Activated CD4-positive, alpha-beta T cell treated with anti-CD3 and anti-CD28 coated beads for 48 hours (primary cell): ENCODE measurements at regions not wholly inside any gene's neighbourhood (a gene's known extent, or its start where the extent isn't known, plus 50 kb on each side); places are given as distances from the start of the nearest gene placed in this dataset.

ENCODE experiments used
- DNase-seq: peaks from one replicate; pipeline ENCODE4 v3.0.0-alpha.2; 2020

DNA sequence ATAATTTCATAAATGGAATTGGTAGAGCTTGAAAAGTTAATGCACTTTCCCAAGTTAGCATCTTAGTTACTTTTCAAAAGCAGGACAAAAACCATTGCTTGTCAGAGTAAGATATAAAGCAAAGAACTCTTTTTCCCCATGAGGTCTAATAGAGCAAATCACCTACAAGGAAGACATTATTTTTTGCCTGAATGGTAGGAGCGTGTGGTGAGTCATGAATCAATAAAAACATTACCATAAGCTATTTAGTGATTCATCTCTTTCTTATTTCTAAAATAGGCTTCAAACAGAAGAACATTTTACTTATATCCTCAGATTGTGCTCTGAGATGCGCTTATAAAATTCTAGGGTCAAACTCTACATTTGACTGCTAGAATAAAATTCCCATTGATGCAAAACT lies 109.4 kb upstream of the GPRIN3 start:
- DNase-seq: no peak

DNA sequence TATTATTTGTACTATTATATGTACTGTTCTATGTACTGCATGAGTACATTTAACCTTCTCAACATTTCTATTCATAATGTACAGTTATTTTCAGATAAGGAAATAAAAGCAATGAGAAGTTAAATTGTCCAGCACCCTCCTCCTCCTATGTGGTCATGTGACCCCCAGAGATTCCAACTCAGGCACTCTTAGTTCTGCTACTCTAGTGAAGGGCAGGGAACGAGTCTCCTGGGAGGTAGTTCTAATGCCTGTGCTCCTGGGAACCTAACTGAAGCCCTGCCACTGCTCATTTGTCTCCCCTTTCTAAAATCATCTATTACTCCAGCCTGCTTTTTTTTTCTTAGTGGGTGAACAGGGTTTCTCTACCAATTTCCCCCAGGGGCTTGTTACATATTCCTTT lies 105.9 kb upstream of the GPRIN3 start:
- DNase-seq: no peak

DNA sequence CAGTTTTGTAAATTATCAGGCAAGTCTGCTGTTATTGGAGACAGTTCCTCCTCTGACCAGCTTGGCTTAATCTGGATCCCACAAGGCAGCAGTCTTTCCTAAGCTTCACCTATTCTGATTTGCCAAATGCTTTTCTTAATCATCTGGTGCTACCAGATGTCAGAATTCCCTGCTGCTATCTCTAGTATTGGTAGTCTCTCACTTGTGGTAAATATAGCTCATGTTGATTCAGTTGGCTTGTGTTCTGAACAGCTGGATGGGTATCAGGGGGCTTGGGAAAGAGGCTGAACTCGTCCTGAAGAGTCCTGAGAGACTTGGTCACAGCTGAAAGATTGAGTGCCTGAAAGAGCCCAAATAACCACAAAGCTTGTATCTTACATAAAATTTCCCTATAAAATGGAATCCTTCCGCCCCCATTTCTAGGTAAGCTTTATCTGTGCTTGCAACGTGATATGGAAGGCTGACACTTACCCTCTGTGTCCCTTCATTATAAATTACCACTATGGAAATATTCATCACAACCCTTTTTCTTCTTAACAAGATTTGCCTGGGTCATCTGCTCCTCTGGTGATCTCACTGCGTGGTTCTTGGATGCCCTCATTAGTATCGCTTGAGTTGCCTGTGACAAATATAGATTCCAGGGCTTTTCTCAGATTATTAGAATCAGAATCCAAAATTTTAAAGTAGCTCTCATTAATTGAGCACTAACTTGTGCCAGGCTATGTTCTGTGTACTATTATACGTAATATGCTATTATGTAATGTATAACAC lies 104.1 kb upstream of the GPRIN3 start:
- DNase-seq: no peak

DNA sequence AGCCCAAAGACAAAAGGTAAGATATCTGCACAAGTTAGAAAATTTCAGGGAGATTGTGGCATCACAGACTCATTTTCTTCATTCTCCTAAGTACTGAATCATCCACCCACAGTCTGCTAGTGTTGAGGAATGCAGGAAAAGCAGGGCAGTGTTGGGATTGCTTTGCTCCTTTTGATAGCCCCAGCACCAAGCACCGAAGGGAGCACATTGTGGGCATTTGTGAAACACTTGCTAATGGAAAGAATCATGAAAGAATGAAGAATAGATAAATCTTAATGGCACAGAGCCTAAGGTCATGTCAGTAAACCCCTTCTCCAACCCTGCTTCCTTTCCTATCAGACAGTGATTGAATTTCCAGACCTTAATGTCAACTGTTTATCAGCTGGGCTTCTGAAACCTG lies 103.1 kb upstream of the GPRIN3 start:
- no peak for DNase-seq

DNA sequence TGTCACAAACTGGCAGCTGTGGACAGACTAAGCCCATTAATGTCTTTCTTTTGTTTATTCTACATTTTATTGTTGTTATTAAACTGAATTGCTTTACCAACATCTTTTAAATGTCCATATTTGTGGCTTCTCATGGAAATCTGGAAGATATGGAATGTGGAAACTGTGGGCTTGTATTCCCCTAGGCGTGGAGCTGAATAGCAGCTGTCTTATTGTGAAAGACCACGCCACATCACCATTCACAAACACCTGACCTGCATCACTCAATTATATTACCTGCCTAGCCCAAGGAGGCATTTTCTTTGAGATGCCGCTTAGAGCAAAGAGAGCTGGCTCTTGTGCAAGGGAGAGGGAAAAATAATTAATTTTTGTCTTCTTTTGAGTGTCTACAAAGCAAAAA lies 96.9 kb upstream of the GPRIN3 start:
- no peak for DNase-seq

DNA sequence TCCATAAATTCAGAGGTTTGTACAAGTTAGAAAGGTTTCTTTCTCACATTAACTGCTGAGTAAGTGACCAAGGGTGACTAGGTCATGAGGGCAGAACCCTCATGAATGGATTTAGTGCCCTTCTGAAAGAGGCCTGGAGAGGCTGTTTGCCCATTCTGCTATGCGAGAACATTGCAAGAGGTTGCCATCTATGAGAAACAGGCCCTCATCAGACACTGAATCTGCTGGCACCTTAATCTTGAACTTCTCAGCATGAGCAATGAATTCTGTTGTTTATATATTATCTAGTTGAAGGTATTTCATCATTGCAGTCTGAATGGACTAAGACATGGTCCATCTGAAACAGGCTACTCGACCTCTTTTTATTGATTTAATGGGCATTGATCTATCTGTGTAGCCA lies 96.2 kb upstream of the GPRIN3 start:
- no peak for DNase-seq

DNA sequence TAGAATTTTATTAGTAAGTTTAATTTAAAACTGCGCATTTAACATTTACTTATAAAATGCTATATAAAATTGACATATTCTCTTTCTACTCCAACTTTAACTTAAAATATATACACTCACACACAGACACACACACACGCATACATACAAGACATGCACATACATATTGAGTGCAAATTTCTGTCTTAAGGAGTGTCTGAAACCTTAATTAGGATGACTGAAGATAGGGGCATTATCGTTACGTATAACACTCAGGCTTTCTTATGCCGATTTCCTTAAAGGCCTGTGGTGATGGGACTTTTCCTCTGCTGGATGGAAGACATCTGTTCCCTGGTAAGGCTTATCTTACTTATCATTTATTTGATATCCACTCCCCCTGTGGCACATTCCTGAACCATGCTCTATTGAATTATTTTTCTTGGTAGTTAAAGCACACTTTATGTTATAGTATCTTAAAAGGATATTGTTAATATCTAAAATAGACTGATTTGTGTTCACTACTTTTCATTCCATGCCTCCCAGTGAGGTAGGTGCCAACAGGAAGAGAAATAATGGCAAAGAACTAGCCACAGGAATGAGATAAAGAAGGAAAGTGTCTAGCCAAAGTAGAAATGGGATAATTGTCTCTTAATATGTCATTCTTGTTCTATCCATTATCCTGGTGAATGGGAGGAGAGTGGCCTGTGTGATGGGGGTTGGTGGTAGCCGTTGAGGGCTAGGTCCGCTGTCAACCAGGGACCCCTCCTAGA lies 92.9 kb upstream of the GPRIN3 start:
- no peak for DNase-seq

DNA sequence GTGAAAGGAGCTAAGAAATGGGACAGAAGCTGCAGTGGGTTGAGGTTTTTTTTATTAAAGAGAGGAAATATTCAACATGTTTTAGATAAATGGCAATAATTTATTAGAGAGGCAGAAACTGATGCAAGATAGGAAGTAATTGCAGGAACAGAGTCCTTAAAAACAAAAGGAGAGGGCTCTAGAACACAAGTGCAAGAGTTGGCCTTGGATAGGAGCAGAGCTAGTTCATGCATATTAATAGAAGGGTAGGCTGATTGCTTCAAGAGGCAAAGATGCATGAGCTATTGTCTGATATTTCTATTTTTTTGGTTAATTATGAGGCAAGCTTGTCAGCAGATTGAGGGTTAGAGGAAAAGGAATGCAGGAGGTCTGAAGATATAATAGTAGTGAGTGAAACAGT lies 91.0 kb upstream of the GPRIN3 start:
- no peak for DNase-seq

DNA sequence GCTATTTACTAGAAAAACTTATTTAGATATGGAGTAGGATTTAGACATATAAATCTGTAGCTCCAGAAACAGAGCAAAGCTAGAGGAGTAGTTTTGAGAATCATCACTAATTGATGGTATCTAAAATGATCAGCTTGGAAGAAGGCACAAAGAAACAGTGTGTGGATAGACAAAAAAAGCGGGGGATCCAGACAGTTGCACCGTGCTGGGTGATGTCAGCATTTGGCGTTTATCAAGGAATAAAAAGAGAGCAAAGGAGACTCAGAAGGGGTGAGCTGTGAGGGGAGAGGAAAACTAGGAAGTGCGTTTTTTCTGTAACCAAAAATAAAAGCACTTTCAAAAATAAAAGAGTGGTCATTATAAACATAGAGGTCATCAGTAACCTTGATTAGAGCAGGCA lies 90.5 kb upstream of the GPRIN3 start:
- DNase-seq: no peak

DNA sequence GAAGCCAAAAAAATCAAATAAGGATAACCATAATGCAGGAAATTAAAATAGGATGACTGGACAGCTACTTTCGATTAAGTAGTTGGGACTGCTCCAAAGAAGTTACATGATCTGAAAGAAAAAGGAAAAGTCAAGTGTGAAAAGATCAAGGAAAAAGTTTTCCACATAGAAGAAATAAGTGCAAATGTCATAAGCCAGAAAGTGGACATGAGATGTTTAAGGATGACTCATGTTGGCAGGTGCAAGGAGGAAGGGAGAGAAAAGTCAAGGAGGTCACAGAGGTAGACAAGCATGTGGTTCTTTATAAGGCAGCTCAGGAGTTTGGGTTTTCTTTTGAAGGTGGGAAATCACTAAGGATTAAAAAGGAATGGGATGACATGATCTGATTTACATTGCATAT lies 89.8 kb upstream of the GPRIN3 start:
- no peak for DNase-seq

DNA sequence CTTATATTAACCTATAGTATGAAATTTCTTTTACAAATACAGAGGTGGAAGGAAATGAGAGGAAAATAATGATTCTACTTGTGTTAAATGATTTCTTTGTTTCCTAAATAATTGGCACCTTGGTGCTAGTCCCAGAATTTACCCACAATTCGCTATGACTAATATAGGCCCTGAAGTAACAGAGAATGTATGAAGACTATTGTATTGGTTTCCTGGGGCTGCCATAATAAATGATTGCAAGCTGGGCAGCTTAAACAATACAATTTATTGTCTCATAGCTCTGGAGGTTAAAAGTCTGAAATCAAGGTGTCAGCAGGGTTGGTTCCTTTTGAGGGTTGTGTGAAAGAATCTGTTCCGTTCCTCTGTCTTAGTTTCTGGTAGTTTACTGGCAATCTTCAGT lies 74.8 kb upstream of the GPRIN3 start:
- no peak for DNase-seq

DNA sequence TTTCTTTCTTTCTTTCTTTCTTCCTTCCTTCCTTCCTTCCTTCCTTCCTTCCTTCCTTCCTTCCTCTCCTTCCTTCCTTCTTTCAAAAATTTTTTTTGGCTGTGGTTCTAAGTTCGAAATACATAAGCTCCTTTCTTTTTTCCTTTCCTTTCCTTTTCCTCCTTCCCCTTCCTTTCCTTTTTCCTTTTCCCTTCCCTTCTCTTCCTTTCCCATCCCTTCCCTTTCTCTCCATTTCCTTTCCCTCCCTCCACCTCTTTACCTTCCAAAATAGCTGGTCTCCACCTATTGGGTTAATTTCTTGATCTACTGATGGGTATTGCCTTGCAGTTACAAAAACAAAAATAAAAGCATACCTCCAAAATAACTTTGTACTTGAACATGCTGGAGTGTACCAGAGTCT lies 73.4 kb upstream of the GPRIN3 start:
- no peak for DNase-seq

DNA sequence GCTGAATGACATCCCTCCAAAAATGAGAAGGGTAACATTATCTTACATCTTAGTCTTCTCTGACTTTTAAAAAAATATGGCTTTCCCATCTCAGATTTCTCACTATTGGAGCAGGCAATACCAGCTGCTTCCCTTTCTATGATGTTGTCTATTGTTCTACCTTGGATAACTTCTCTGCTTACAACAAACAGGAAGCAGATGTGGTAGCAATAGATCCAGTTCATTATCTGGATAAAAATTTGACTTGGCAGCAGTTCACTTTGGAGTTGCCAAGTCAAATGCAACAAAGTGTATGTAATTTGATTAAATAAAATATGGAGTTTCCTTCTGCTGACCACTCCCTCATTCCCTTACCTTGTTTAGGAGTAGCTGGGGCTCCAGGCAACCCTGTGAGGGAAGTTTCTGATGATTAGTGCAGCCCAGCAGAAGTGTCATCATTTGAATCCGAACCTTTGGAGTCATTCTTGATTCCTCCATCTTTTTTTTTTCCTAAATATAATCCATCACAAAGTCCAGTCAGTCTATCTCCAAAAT lies 72.0 kb upstream of the GPRIN3 start:
- no peak for DNase-seq

DNA sequence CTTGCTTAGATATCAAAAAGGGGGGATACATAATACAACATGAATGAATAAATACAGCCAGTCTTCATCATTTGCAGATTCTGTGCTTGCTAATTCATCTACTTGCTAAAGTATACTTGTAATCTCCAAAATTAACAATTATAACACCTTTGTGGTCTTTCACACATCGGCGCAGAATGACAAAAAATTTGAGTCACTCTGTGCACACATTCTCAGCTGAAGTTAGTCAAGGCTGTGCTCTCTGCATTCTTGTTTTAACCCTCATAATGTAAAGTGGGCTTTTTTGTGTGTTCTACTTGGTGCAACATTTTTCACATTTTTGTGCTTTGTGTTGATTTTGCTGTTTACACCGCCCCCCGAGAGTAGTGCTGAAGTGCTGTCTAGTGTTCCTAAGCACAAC lies 65.8 kb upstream of the GPRIN3 start:
- DNase-seq: no peak

DNA sequence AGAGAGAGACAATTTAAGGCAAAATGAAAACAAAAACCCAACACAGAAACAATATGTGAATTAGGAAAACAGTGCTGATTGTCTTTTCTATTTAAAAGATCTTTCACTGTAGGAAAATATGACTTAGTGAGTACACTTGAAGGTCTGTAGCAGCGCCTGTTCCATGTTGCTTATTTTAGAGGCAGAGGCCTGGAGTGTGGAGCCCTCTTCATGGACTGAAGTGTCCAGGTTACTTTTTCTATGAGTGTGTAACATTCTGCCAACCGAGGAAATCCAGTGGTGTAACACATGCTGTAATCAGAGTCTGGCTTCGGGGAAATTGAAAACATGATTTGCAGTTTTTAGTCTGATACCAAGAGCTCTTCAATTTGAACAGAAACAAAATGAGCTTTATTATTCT lies 64.0 kb upstream of the GPRIN3 start:
- no peak for DNase-seq

DNA sequence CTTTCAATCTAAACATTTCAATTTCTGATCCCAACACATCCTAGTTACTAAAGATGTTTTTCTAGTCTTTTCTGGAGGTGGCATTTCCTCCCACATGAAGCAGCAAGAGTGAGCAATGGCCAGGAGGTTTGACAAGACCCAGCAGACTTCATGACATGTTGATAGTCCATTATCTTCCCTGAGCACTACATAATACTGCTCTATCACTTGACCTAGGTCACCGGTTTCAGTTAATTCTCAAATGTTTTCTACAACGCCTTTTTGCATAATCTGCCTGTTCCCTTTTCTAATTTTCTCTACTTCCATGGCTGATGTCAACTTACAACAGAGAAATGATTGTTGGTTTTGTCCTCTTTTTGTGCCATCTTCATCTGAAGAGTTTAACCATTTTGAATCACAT lies 62.0 kb upstream of the GPRIN3 start:
- DNase-seq: no peak

DNA sequence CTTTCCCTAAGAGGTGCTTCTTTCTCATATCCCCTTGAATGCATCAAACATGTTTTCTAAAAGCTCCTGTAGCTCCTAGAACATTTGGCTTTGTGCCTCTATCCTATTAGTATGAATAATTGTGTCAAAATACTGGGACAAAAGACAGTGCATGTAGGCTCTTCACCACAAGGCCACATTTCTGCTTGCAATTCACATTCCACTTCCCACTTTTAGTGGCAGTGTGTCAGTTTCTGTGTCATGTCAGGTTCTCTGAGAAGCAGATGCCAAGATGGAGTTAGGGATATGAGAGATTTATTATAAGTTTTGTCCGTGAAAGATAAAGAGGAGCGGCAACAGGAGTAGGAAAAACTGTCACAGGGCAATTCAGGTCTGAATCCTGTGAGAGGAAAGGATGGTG lies 61.3 kb upstream of the GPRIN3 start:
- no peak for DNase-seq

DNA sequence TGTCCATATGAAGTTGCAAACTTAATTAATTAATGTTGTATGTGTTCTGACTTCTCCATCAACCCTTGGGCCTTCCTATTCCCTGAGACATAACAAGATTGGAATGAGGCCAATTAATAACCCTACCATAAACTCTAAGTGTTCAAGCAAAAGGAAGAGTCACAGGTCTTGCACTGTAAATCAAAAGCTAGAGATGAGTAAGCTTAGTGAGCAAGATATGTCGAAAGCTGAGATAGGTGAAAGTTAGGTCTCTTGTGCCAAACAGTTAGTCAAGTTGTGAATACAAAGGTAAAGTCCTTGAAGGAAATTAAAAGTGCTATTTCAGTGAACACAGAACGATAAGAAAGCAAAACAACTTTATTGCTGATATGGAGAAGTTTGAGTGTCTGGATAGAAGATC lies 58.2 kb upstream of the GPRIN3 start:
- no peak for DNase-seq

DNA sequence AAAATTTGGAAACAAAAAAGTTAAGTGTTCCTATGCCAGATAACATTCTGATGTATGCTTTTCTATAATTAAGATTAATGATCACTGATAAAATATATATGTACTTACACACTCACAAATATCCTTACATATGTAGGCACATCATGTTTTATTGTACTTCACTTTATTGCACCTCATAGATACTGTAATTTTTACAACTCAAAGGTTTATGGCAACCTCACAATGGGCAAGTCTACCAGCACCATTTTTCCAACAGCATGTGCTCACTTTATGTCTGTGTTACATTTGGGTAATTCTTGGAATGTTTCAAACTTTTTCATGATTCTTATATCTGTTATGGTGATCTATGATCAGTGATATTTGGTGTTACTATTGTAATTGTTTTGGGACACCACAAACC lies 57.8 kb upstream of the GPRIN3 start:
- no peak for DNase-seq

DNA sequence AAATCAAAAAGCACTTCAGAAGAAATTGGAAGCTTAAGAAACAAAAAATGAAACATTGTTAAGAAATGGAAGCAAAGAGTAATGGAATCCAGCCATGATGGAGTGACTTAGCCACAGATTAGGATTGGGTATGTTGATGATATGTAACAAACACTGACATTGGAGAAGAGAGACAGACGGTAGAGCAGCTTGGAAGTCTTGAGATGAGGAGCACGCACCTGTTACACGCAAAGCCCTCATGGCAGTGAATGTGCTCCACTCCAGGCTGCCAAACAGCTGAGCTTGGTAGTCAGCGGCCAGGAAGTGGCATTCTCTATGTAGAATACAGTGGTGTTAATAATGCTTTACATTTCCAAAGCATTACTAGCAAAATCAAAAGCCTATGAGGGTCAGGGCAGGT lies 56.9 kb upstream of the GPRIN3 start:
- DNase-seq: no peak

DNA sequence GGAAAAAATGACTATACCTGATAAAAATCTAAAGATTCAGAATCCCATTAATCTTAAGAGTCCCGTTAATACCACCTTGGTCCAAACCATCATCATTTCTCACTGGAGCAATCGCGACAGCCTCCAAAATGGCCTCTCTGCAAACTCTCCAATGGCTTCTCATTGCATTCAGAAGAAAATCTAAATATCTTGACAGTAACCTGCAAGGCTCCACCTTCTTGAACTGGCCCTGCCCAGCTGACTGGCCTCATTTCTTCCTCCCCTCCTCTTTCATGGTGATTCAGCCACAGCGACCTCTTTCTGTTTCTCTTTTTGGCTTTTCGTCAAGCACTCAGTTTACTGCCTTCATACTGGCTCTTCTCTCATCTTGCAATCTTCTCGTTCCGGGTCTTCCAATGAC lies 56.2 kb upstream of the GPRIN3 start:
- peak; percentile 4 for DNase-seq

DNA sequence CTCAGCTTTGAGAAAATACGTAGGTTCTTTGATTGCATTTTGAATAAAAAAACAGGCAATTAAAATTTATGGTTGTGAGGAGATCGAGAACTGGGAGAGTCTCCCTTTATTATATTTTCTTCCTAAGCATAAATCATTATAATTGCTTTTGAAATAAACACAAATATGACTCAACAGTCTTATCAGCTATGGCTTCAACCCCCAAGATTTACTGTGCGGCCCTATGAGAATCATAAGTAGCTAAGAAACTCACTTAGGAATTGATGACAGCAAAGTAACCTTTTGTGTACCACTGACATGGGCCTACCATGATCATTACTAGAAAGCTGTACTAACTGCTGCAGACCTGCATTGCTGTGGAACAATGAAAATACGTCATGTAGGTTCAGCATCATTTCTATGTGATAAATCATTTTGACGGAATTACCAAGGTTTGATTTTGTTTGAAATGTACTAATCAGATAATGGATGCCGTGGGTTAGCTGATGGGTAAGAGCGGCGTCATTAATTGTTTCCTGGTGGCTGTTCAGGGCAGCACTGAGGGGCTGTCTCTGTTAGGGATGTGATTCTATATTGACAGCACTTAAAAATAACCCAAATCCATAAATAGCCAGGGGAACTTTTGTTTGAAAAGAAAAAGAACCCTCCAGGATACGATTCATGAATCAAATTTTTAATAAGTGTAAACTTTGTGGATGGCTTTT lies 51.5 kb upstream of the GPRIN3 start:
- no peak for DNase-seq

DNA sequence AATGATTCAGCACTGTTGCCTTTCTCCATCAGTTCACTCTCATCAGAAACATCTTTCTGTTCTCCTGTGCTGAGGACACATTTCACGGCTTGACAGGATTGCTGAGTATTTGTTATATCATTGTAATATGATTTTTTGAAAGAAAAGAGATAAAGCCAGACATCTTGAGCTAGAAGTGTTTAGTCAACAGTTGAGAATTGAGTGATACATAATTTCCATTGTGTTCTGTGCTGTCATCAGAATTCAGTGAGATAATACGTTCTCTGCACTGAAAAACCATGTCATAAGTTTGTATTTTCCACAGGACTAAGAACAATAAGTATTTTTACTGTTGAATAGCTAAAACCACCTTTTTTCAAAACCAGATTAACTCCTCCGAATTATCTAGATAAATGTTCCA lies 50.2 kb upstream of the GPRIN3 start:
- DNase-seq: no peak
